RWPE2 (cell line): ENCODE measurements at regions not wholly inside any gene's neighbourhood (a gene's known extent, or its start where the extent isn't known, plus 50 kb on each side); places are given as distances from the start of the nearest gene placed in this dataset.

Experiments used
- ATAC-seq: fragments of 200-7000 bp; cut with Tn5 transposase; 3 replicates; pipeline ENCODE4 v1.9.1; 2021; ENCODE audit warnings: low read depth
- DNase-seq: peaks from one replicate; pipeline ENCODE4 v3.0.0-alpha.2; 2020; ENCODE audit warnings: low spot score
- H3K27ac ChIP-seq: fragments of 450-650 bp; 2 replicates; pipeline ENCODE4 v1.5.1; 2017; ENCODE audit warnings: mild to moderate bottlenecking; ENCODE audit not compliant: poor library complexity, severe bottlenecking
- H3K27me3 ChIP-seq: fragments of 250-450 bp; sonication (Bioruptor Pico); 2 replicates; pipeline ENCODE4 v1.5.1; 2021; ENCODE audit warnings: mild to moderate bottlenecking, moderate library complexity; ENCODE audit not compliant: insufficient read depth, poor library complexity, severe bottlenecking
- H3K36me3 ChIP-seq: fragments of 250-450 bp; sonication (Bioruptor Pico); 2 replicates; pipeline ENCODE4 v1.5.1; 2020; ENCODE audit warnings: low read depth, mild to moderate bottlenecking, moderate library complexity
- H3K4me1 ChIP-seq: fragments of 250-450 bp; sonication (Bioruptor Pico); 2 replicates; pipeline ENCODE4 v1.5.1; 2021; ENCODE audit warnings: mild to moderate bottlenecking, moderate library complexity; ENCODE audit not compliant: insufficient read depth, poor library complexity, severe bottlenecking
- H3K4me3 ChIP-seq: fragments of 250-450 bp; sonication (Bioruptor Pico); 2 replicates; pipeline ENCODE4 v1.5.1; 2021; ENCODE audit warnings: mild to moderate bottlenecking, moderate library complexity; ENCODE audit not compliant: severe bottlenecking
- H3K9me3 ChIP-seq: fragments of 250-450 bp; sonication (Bioruptor Pico); 2 replicates; pipeline ENCODE4 v1.5.1; 2021; ENCODE audit warnings: mild to moderate bottlenecking, moderate library complexity; ENCODE audit not compliant: severe bottlenecking
- CTCF ChIP-seq: fragments of 450-650 bp; IDR thresholded peaks from one replicate; pipeline ENCODE4 v1.5.1; 2017; ENCODE audit warnings: mild to moderate bottlenecking, moderate library complexity; ENCODE audit not compliant: poor library complexity, severe bottlenecking

GRCh38 chr2:49265471-49265870 is 111.2 kb upstream of the FSHR start:
- ATAC-seq, result no peak

GRCh38 chr2:49262801-49263560 is 108.7 kb upstream of the FSHR start:
- TF ChIP-seq CTCF, result no peak

More at GRCh38 chr2:49265471-49265870, 111.2 kb upstream of the FSHR start:
- H3K27ac ChIP-seq, result no peak overlapping the region
- no peak for DNase-seq
- H3K4me3 ChIP-seq, result no peak overlapping the region
- no peak for TF ChIP-seq CTCF
- H3K9me3 ChIP-seq, result no peaks in the 10 kb centered on the region
- H3K4me1 ChIP-seq, result no peaks in the 10 kb centered on the region
- H3K36me3 ChIP-seq, result no peaks in the 10 kb centered on the region
- H3K27me3 ChIP-seq, result no peaks in the 10 kb centered on the region

GRCh38 chr2:49261781-49262180 is 107.5 kb upstream of the FSHR start:
- ATAC-seq (no peak), DNase-seq (no peak)
- no peaks in the 10 kb centered on the region for H3K9me3 ChIP-seq

More at GRCh38 chr2:49262801-49263560, 108.7 kb upstream of the FSHR start:
- H3K36me3 ChIP-seq, result no peaks in the 10 kb centered on the region
- no peaks in the 10 kb centered on the region for H3K9me3 ChIP-seq
- H3K4me1 ChIP-seq, result no peaks in the 10 kb centered on the region
- H3K4me3 ChIP-seq, result no peak overlapping the region
- no peak overlapping the region for H3K27ac ChIP-seq
- DNase-seq (no peak), ATAC-seq (no peak)
- H3K27me3 ChIP-seq, result no peaks in the 10 kb centered on the region

GRCh38 chr2:49260979-49261538 is 106.7 kb upstream of the FSHR start:
- no peak overlapping the region for H3K27ac ChIP-seq
- no peaks in the 10 kb centered on the region for H3K27me3 ChIP-seq
- H3K4me1 ChIP-seq, result no peaks in the 10 kb centered on the region
- DNase-seq, result no peak
- no peak for ATAC-seq
- no peak overlapping the region for H3K4me3 ChIP-seq
- no peaks in the 10 kb centered on the region for H3K9me3 ChIP-seq
- TF ChIP-seq CTCF, result no peak
- H3K36me3 ChIP-seq, result no peaks in the 10 kb centered on the region

More at GRCh38 chr2:49261781-49262180, 107.5 kb upstream of the FSHR start:
- H3K27ac ChIP-seq, result no peak overlapping the region
- no peak for TF ChIP-seq CTCF
- H3K36me3 ChIP-seq, result no peaks in the 10 kb centered on the region
- H3K27me3 ChIP-seq, result no peaks in the 10 kb centered on the region
- no peaks in the 10 kb centered on the region for H3K4me1 ChIP-seq
- H3K4me3 ChIP-seq, result no peak overlapping the region

GRCh38 chr2:49259926-49260325 is 105.6 kb upstream of the FSHR start:
- H3K36me3 ChIP-seq, result no peaks in the 10 kb centered on the region
- no peaks in the 10 kb centered on the region for H3K9me3 ChIP-seq
- no peak for TF ChIP-seq CTCF

More at GRCh38 chr2:49259926-49260325, 105.6 kb upstream of the FSHR start:
- Histone ChIP-seq H3K27ac (no peak overlapping the region), H3K4me3 (no peak overlapping the region), H3K27me3 (no peaks in the 10 kb centered on the region), H3K4me1 (no peaks in the 10 kb centered on the region)
- no peak for DNase-seq
- no peak for ATAC-seq
